Left ventricle myocardium inferior (tissue), 1 donor: ENCODE measurements at regions not wholly inside any gene's neighbourhood (a gene's known extent, or its start where the extent isn't known, plus 50 kb on each side); places are given as distances from the start of the nearest gene placed in this dataset.

Experiments used
- DNase-seq: peaks from one replicate; pipeline ENCODE4 v3.0.0-alpha.2; 2020
- H3K27ac ChIP-seq: fragments of 200-600 bp; replicated peaks from 2 replicates; pipeline ENCODE4 v1.8.0; 2021
- H3K27me3 ChIP-seq: fragments of 200-600 bp; 2 replicates; pipeline ENCODE4 v1.8.0; 2021; ENCODE audit warnings: low read depth
- H3K36me3 ChIP-seq: fragments of 200-600 bp; 2 replicates; pipeline ENCODE4 v1.8.0; 2021
- H3K4me1 ChIP-seq: fragments of 200-600 bp; 2 replicates; pipeline ENCODE4 v1.8.0; 2021
- H3K4me3 ChIP-seq: fragments of 200-600 bp; 2 replicates; pipeline ENCODE4 v1.8.0; 2021; ENCODE audit warnings: mild to moderate bottlenecking, moderate library complexity
- H3K9me3 ChIP-seq: fragments of 200-600 bp; replicated peaks from 2 replicates; pipeline ENCODE4 v1.8.0; 2021
- CTCF ChIP-seq: fragments of 200-600 bp; IDR thresholded peaks from 2 replicates; pipeline ENCODE4 v1.8.0; 2021; ENCODE audit warnings: antibody characterized with exemption, mild to moderate bottlenecking, borderline replicate concordance
- intact Hi-C: fragments of 100-400 bp; cut with micrococcal nuclease; formaldehyde crosslinking; loops from one replicate; pipeline ENCODE4 v1.11.0; 2022
- donor health status: DM: no; HTN: yes; CAD: no; lungs with severe emphysema.

- H3K27ac ChIP-seq: no peak overlapping the region
- no peak overlapping the region for H3K4me3 ChIP-seq
- H3K9me3 ChIP-seq: peaks cover 3% of the 10 kb centered on the region
- intact Hi-C loops: no loop called here
- no peak for DNase-seq
- no peaks in the 10 kb centered on the region for H3K27me3 ChIP-seq
- H3K36me3 ChIP-seq: no peaks in the 10 kb centered on the region
- no peaks in the 10 kb centered on the region for H3K4me1 ChIP-seq
- no peak for TF ChIP-seq CTCF
These were observed 162.3 kb downstream of the COX7C start for GRCh38 chr5:86780018-86780417.

- DNase-seq: no peak
- no peak overlapping the region for H3K27ac ChIP-seq
- no peaks in the 10 kb centered on the region for H3K4me1 ChIP-seq
- no peaks in the 10 kb centered on the region for H3K9me3 ChIP-seq
- no peak overlapping the region for H3K4me3 ChIP-seq
- no peaks in the 10 kb centered on the region for H3K36me3 ChIP-seq
- no peaks in the 10 kb centered on the region for H3K27me3 ChIP-seq
- no peak for TF ChIP-seq CTCF
- intact Hi-C loops: no loop called here
These were observed 169.2 kb downstream of the COX7C start for GRCh38 chr5:86786955-86787354.

GRCh38 chr5:86795659-86796058, 177.9 kb downstream of the COX7C start:
- no peaks in the 10 kb centered on the region for H3K9me3 ChIP-seq
- H3K27me3 ChIP-seq: no peaks in the 10 kb centered on the region
- no peak for TF ChIP-seq CTCF
- no peaks in the 10 kb centered on the region for H3K36me3 ChIP-seq
- no peaks in the 10 kb centered on the region for H3K4me1 ChIP-seq
- no peak overlapping the region for H3K27ac ChIP-seq
- H3K4me3 ChIP-seq: no peak overlapping the region
- no peak for DNase-seq
- intact Hi-C loops: no loop called here

GRCh38 chr5:86797677-86798076, 179.9 kb downstream of the COX7C start:
- no peak overlapping the region for H3K4me3 ChIP-seq
- H3K9me3 ChIP-seq: no peaks in the 10 kb centered on the region
- H3K36me3 ChIP-seq: no peaks in the 10 kb centered on the region
- intact Hi-C loops: no loop called here
- H3K4me1 ChIP-seq: no peaks in the 10 kb centered on the region
- H3K27me3 ChIP-seq: no peaks in the 10 kb centered on the region
- TF ChIP-seq CTCF: no peak
- H3K27ac ChIP-seq: no peak overlapping the region
- no peak for DNase-seq

- H3K27ac ChIP-seq: no peak overlapping the region
- no peak for DNase-seq
- peaks cover 9% of the 10 kb centered on the region for H3K9me3 ChIP-seq
- H3K27me3 ChIP-seq: no peaks in the 10 kb centered on the region
- intact Hi-C loops: no loop called here
- no peaks in the 10 kb centered on the region for H3K36me3 ChIP-seq
- no peak for TF ChIP-seq CTCF
- H3K4me1 ChIP-seq: no peaks in the 10 kb centered on the region
- no peak overlapping the region for H3K4me3 ChIP-seq
These were observed 188.5 kb downstream of the COX7C start for GRCh38 chr5:86806206-86806605.
